H1 (cell line): ENCODE measurements at regions not wholly inside any gene's neighbourhood (a gene's known extent, or its start where the extent isn't known, plus 50 kb on each side); places are given as distances from the start of the nearest gene placed in this dataset.

Experiments used
- CTCF ChIA-PET: fragments of 300-600 bp; sonication (Branson Sonifier 250); formaldehyde crosslinking; loops from one replicate; lab custom pipeline; 2021; ENCODE audit not compliant: partially characterized antibody; lab: Charles Lee
- POLR2A ChIA-PET: fragments of 300-600 bp; sonication (Branson Sonifier 250); formaldehyde crosslinking; loops from one replicate; lab custom pipeline; 2021; ENCODE audit warnings: inconsistent platforms; ENCODE audit not compliant: partially characterized antibody; lab: Charles Lee
- DNase-seq, 2 experiments: peaks; one replicate each; pipeline versions ENCODE4 v3.0.0 to v3.0.0-alpha.2; 2010 to 2022; ENCODE audit warnings: low spot score in 2 of 2, low read depth in 1 of 2, mixed read lengths in 1 of 2
- FAIRE-seq: peaks from 2 replicates; lab custom pipeline; 2011; peaks lifted over from hg19 to GRCh38; lab: Jason Lieb, UNC
- H2AFZ ChIP-seq: 2 replicates; pipeline ENCODE4 v1.8.1; 2012; ENCODE audit warnings: low read length, inconsistent platforms
- H2AK5ac ChIP-seq: 2 replicates; pipeline ENCODE4 v1.6.1; 2013; ENCODE audit warnings: low read depth, low read length
- H2BK120ac ChIP-seq: replicated peaks from 2 replicates; pipeline ENCODE3; 2013; ENCODE audit warnings: low read depth, low read length, inconsistent platforms
- H2BK12ac ChIP-seq: 2 replicates; pipeline ENCODE4 v1.6.1; 2013; ENCODE audit warnings: low read depth, low read length
- H2BK15ac ChIP-seq: 2 replicates; pipeline ENCODE4 v1.6.1; 2013; ENCODE audit warnings: low read length
- H2BK20ac ChIP-seq: 2 replicates; pipeline ENCODE4 v1.6.1; 2013; ENCODE audit warnings: low read length
- H2BK5ac ChIP-seq: 2 replicates; pipeline ENCODE4 v1.6.1; 2013; ENCODE audit warnings: low read depth, low read length
- H3K14ac ChIP-seq: 2 replicates; pipeline ENCODE4 v1.6.1; 2013; ENCODE audit warnings: inconsistent platforms; ENCODE audit not compliant: insufficient read length
- H3K18ac ChIP-seq: 2 replicates; pipeline ENCODE4 v1.6.1; 2013; ENCODE audit warnings: low read length; ENCODE audit errors: extremely low read depth
- H3K23ac ChIP-seq: 2 replicates; pipeline ENCODE4 v1.6.1; 2013; ENCODE audit warnings: inconsistent platforms; ENCODE audit not compliant: insufficient read length
- H3K23me2 ChIP-seq: 2 replicates; pipeline ENCODE4 v1.6.1; 2013; ENCODE audit warnings: low read depth, low read length
- H3K27ac ChIP-seq: 2 replicates; pipeline ENCODE4 v1.6.1; 2011; ENCODE audit warnings: low read depth, low read length, inconsistent platforms
- H3K27me3 ChIP-seq, 4 experiments: replicated peaks in 1 of 4; 1 replicate in 1 of 4; 2 replicates in 3 of 4; pipeline versions ENCODE4 v1.6.1 to v1.8.1; 2011 to 2013; ENCODE audit warnings: low read length in 3 of 4, mild to moderate bottlenecking in 3 of 4, inconsistent platforms in 2 of 4, mixed read lengths in 2 of 4, moderate library complexity in 1 of 4; ENCODE audit not compliant: control insufficient read depth in 3 of 4, insufficient read depth in 3 of 4; ENCODE audit errors: extremely low read depth in 1 of 4
- H3K36me3 ChIP-seq, 4 experiments: 2 replicates each; pipeline versions ENCODE4 v1.6.1 to v1.8.1; 2011 to 2013; ENCODE audit warnings: mild to moderate bottlenecking in 4 of 4, low read length in 3 of 4, moderate library complexity in 2 of 4, control low read depth in 1 of 4, inconsistent platforms in 1 of 4; ENCODE audit not compliant: insufficient read depth in 4 of 4, control insufficient read depth in 2 of 4
- H3K4ac ChIP-seq: replicated peaks from 2 replicates; pipeline ENCODE3; 2013; ENCODE audit warnings: low read length, low read depth, mixed read lengths, inconsistent platforms; ENCODE audit not compliant: insufficient read length
- H3K4me1 ChIP-seq, 4 experiments: replicated peaks in 1 of 4; 1 replicate in 1 of 4; 2 replicates in 3 of 4; pipeline versions ENCODE4 v1.6.1 to v1.8.1; 2011 to 2013; ENCODE audit warnings: low read length in 3 of 4, inconsistent platforms in 2 of 4, mixed read lengths in 1 of 4; ENCODE audit not compliant: insufficient read depth in 4 of 4, control insufficient read depth in 3 of 4
- H3K4me2 ChIP-seq, 2 experiments: 2 replicates each; pipeline versions ENCODE4 v1.6.1 to v1.8.1; 2011 to 2013; ENCODE audit warnings: low read depth in 2 of 2, low read length in 2 of 2, control low read depth in 1 of 2, inconsistent platforms in 1 of 2, mild to moderate bottlenecking in 1 of 2; ENCODE audit not compliant: insufficient read depth in 1 of 2
- H3K4me3 ChIP-seq, 4 experiments: fragments of 200-600, 300-600 bp in 1 of 4; sonication (generic), shearing (Covaris generic), sonication (Bioruptor Twin) in 1 of 4; 2 replicates each; pipeline versions ENCODE4 v1.5.1 to v1.8.1; 2011 to 2016; ENCODE audit warnings: low read length in 4 of 4, low read depth in 3 of 4, control low read depth in 2 of 4, inconsistent platforms in 2 of 4, mild to moderate bottlenecking in 2 of 4, mixed read lengths in 1 of 4, moderate library complexity in 1 of 4; ENCODE audit not compliant: insufficient read depth in 2 of 4; ENCODE audit errors: extremely low read depth in 1 of 4
- H3K56ac ChIP-seq: replicated peaks from 2 replicates; pipeline ENCODE3; 2013; ENCODE audit warnings: low read depth, mild to moderate bottlenecking, mixed read lengths, low read length, inconsistent platforms; ENCODE audit not compliant: insufficient read length
- H3K79me1 ChIP-seq: 2 replicates; pipeline ENCODE4 v1.6.1; 2013; ENCODE audit warnings: low read depth, low read length, control low read depth
- H3K79me2 ChIP-seq, 2 experiments: 2 replicates each; pipeline versions ENCODE4 v1.6.1 to v1.8.1; 2012 to 2013; ENCODE audit warnings: low read length in 2 of 2, mild to moderate bottlenecking in 2 of 2, inconsistent platforms in 1 of 2; ENCODE audit not compliant: insufficient read depth in 2 of 2, control insufficient read depth in 1 of 2
- H3K9ac ChIP-seq, 4 experiments: replicated peaks in 1 of 4; 1 replicate in 1 of 4; 2 replicates in 3 of 4; pipeline versions ENCODE4 v1.6.1 to v1.8.1; 2011 to 2013; ENCODE audit warnings: low read depth in 3 of 4, low read length in 3 of 4, control low read depth in 2 of 4, mild to moderate bottlenecking in 2 of 4, moderate library complexity in 2 of 4, inconsistent platforms in 1 of 4; ENCODE audit errors: extremely low read depth in 1 of 4
- H3K9me3 ChIP-seq, 2 experiments: 2 replicates each; pipeline versions ENCODE4 v1.6.1 to v1.8.1; 2012 to 2013; ENCODE audit warnings: mild to moderate bottlenecking in 2 of 2, moderate library complexity in 2 of 2, control low read depth in 1 of 2, inconsistent platforms in 1 of 2, low read depth in 1 of 2, low read length in 1 of 2, mixed read lengths in 1 of 2; ENCODE audit not compliant: insufficient read depth in 2 of 2
- H4K20me1 ChIP-seq, 2 experiments: replicated peaks in 1 of 2; 2 replicates each; pipeline versions ENCODE3 to v1.8.1; 2011 to 2013; ENCODE audit warnings: inconsistent platforms in 2 of 2, low read length in 2 of 2, mild to moderate bottlenecking in 1 of 2; ENCODE audit not compliant: insufficient read depth in 2 of 2, control insufficient read depth in 1 of 2
- H4K5ac ChIP-seq: 2 replicates; pipeline ENCODE4 v1.6.1; 2013; ENCODE audit warnings: low read length, low read depth, mixed read lengths, inconsistent platforms; ENCODE audit not compliant: insufficient read length
- H4K8ac ChIP-seq: 2 replicates; pipeline ENCODE4 v1.8.0; 2013; ENCODE audit warnings: mild to moderate bottlenecking, moderate library complexity, low read length, inconsistent platforms; ENCODE audit not compliant: insufficient read depth; ENCODE audit errors: extremely low read depth
- H4K91ac ChIP-seq: replicated peaks from 2 replicates; pipeline ENCODE3; 2013; ENCODE audit warnings: low read length, mixed read lengths, inconsistent platforms; ENCODE audit not compliant: insufficient read length
- EP300 ChIP-seq, 2 experiments: IDR thresholded peaks; 1 replicate in 1 of 2; 2 replicates in 1 of 2; pipeline ENCODE4 v1.6.1; 2011 to 2012; ENCODE audit warnings: low read depth in 2 of 2, low read length in 2 of 2, mild to moderate bottlenecking in 2 of 2, borderline replicate concordance in 1 of 2, inconsistent platforms in 1 of 2, moderate library complexity in 1 of 2
- KDM1A ChIP-seq: fragments of 200-600, 300-600 bp; sonication (generic); IDR thresholded peaks from 2 replicates; pipeline ENCODE4 v1.7.1; 2016; ENCODE audit warnings: mild to moderate bottlenecking, low read length, borderline replicate concordance
- KDM5A ChIP-seq: fragments of 200-600 bp; IDR thresholded peaks from 2 replicates; pipeline ENCODE4 v1.7.1; 2012; ENCODE audit warnings: mild to moderate bottlenecking, low read length, inconsistent platforms, mixed read lengths
- SP1 ChIP-seq: IDR thresholded peaks from 2 replicates; pipeline ENCODE4 v1.6.1; 2011; ENCODE audit warnings: low read depth, low read length
- WGBS, 2 experiments: shearing (Covaris generic) in 1 of 2; methylation state at CpG; one replicate each; pipeline versions ENCODE4 v1.1.6 to v1.1.7; 2013 to 2015; ENCODE audit warnings: low lambda C conversion rate in 2 of 2, mixed read lengths in 2 of 2, inconsistent platforms in 1 of 2, low coverage in 1 of 2, missing lambda C conversion rate in 1 of 2; ENCODE audit not compliant: insufficient replicate concordance in 2 of 2, insufficient coverage in 1 of 2, insufficient read length in 1 of 2; ENCODE audit errors: extremely low coverage in 1 of 2, missing lambda C conversion rate in 1 of 2; 5-methylcytosine and 5-hydroxymethylcytosine counted together

- DNase-seq (no peak), FAIRE-seq (peak; percentile 50)
- Histone ChIP-seq H4K8ac (no peak overlapping the region), H3K27me3 (peaks cover 0 to 1% (median 0%) of the 10 kb centered on the region in 4 experiments; a peak in 1 of 7 replicates), H3K4me3 (no peak overlapping the region), H2BK12ac (no peak overlapping the region; the same call in 1 of the 2 replicates), H2BK20ac (no peak overlapping the region), H4K91ac (no peak overlapping the region), H2AK5ac (no peak overlapping the region), H4K5ac (no peak overlapping the region), H3K23me2 (no peaks in the 10 kb centered on the region), H3K79me1 (no peaks in the 10 kb centered on the region), H3K36me3 (no peaks in the 10 kb centered on the region), H3K14ac (no peak overlapping the region), H3K27ac (no peak overlapping the region), H2BK5ac (no peak overlapping the region), H3K56ac (no peak overlapping the region), H3K9ac (no peak overlapping the region), H3K9me3 (0 out of 4 replicates have a peak, but pooled peaks cover 0 to 4% of the 10 kb centered on the region in 2 experiments), H3K4ac (no peak overlapping the region), H2AFZ (no peak overlapping the region; the same call in 1 of the 2 replicates), H3K18ac (0 out of 2 replicates have a peak overlapping the region, but pooled peaks have one; percentile 21), H3K4me1 (peaks cover 0 to 6% (median 2%) of the 10 kb centered on the region in 4 experiments; a peak in 4 of 7 replicates), H3K23ac (no peak overlapping the region), H2BK15ac (no peak overlapping the region), H2BK120ac (no peak overlapping the region), H4K20me1 (no peaks in the 10 kb centered on the region), H3K79me2 (no peaks in the 10 kb centered on the region), H3K4me2 (peak overlapping the region; percentile 17 to 28; a peak in 1 of 4 replicates)
- POLR2A ChIA-PET = no interaction called here
- CTCF ChIA-PET = interaction anchor here (0.6 to 1.7 kb wide), 5 partner anchors 10 to 630 kb away, joined by 3 to 4 read pairs (median 3); no protein-coding TSS in a partner anchor
- WGBS, 2 experiments = 73% methylated on average over 5 of the region's 5 CpGs; no CpG with 5 or more reads in 1 of the 2 experiments
- TF ChIP-seq SP1 (no peak), KDM1A (no peak), KDM5A (no peak), EP300 (IDR thresholded peaks at IDR 0.05; ENCODE audit: borderline replicate concordance in 1 of 2, low read depth in 2 of 2, low read length in 2 of 2) (peak in 1 of 2 experiments; percentile 45; a peak in 1 of 3 replicates)
Observed at GRCh38 chr6:105474234-105474633, 71.4 kb upstream of the PREP start.
